Right ventricle myocardium inferior (tissue), 1 donor: ENCODE measurements at regions not wholly inside any gene's neighbourhood (a gene's known extent, or its start where the extent isn't known, plus 50 kb on each side); places are given as distances from the start of the nearest gene placed in this dataset.
"Not testable (repeated sequence)": the region's sequence is repeated elsewhere in the genome, so short reads cannot be mapped to it uniquely, and the experiment has no call there.

ENCODE experiments used
- ATAC-seq: fragments of 200-7000 bp; cut with Tn5 transposase; one replicate; pipeline ENCODE4 v1.9.1; 2020; ENCODE audit warnings: mild to moderate bottlenecking, moderate library complexity
- DNase-seq: peaks from one replicate; pipeline ENCODE4 v3.0.0; 2021; ENCODE audit errors: missing footprints
- intact Hi-C: fragments of 100-400 bp; cut with DNase I; formaldehyde crosslinking; loops from one replicate; pipeline ENCODE4 v1.11.0; 2022
- donor health status: DM: no; HTN: yes; CAD: no; lungs with severe emphysema.

- DNase-seq: no peak
- ATAC-seq: no peak
These were observed 585.9 kb upstream of the NRP1 start for GRCh38 chr10:33920351-33920750.

GRCh38 chr10:33919244-33919643 lies 584.8 kb upstream of the NRP1 start:
- DNase-seq: no peak
- ATAC-seq: no peak
- intact Hi-C loops: no loop called here

More at GRCh38 chr10:33920351-33920750, 585.9 kb upstream of the NRP1 start:
- intact Hi-C loops: no loop called here

- DNase-seq (no peak), ATAC-seq (no peak)
- intact Hi-C loops: no loop called here
These were observed 582.8 kb upstream of the NRP1 start for GRCh38 chr10:33917069-33917780.

GRCh38 chr10:33914746-33915145 lies 580.3 kb upstream of the NRP1 start:
- DNase-seq (no peak), ATAC-seq (no peak)
- intact Hi-C loops: no loop called here

GRCh38 chr10:33913194-33913593 lies 578.7 kb upstream of the NRP1 start:
- intact Hi-C loops: no loop called here
- no peak for DNase-seq

GRCh38 chr10:33909476-33909875 lies 575.0 kb upstream of the NRP1 start:
- intact Hi-C loops, ATAC-seq, DNase-seq: not testable (repeated sequence)

More at GRCh38 chr10:33913194-33913593, 578.7 kb upstream of the NRP1 start:
- ATAC-seq: no peak

- ATAC-seq (peak; percentile 65), DNase-seq (no peak)
- intact Hi-C loops: no loop called here
These were observed 566.7 kb upstream of the NRP1 start for GRCh38 chr10:33901166-33901565.

- intact Hi-C loops: no loop called here
- peak; percentile 49 for ATAC-seq
These were observed 566.1 kb upstream of the NRP1 start for GRCh38 chr10:33900596-33900995.

GRCh38 chr10:33899578-33900531 lies 565.4 kb upstream of the NRP1 start:
- no peak for ATAC-seq
- no peak for DNase-seq
- intact Hi-C loops: no loop called here

More at GRCh38 chr10:33900596-33900995, 566.1 kb upstream of the NRP1 start:
- DNase-seq: no peak

- intact Hi-C loops: no loop called here
- ATAC-seq: no peak
- no peak for DNase-seq
These were observed 562.9 kb upstream of the NRP1 start for GRCh38 chr10:33897291-33897752.

GRCh38 chr10:33893506-33893905 lies 559.0 kb upstream of the NRP1 start:
- peak; percentile 76 for ATAC-seq
- DNase-seq: no peak
- intact Hi-C loops: no loop called here

GRCh38 chr10:33889371-33889770 lies 554.9 kb upstream of the NRP1 start:
- ATAC-seq (no peak), DNase-seq (no peak)
- intact Hi-C loops: loop anchor here (5.0 kb wide), 1 partner anchor 552 kb away; no protein-coding TSS in a partner anchor

- ATAC-seq (peak; percentile 34), DNase-seq (no peak)
- intact Hi-C loops: loop anchor here (5.0 kb wide), 1 partner anchor 550 kb away; no protein-coding TSS in a partner anchor
These were observed 552.7 kb upstream of the NRP1 start for GRCh38 chr10:33887188-33887587.

- intact Hi-C loops: loop anchor here (5.0 kb wide), 1 partner anchor 549 kb away; no protein-coding TSS in a partner anchor
- ATAC-seq (no peak), DNase-seq (no peak)
These were observed 551.8 kb upstream of the NRP1 start for GRCh38 chr10:33886299-33886698.

- intact Hi-C loops: loop anchor here (5.0 kb wide), 1 partner anchor 547 kb away; no protein-coding TSS in a partner anchor
- ATAC-seq: no peak
These were observed 550.1 kb upstream of the NRP1 start for GRCh38 chr10:33884604-33885003.

GRCh38 chr10:33883881-33884280 lies 549.4 kb upstream of the NRP1 start:
- ATAC-seq: no peak
- intact Hi-C loops: no loop called here

More at GRCh38 chr10:33884604-33885003, 550.1 kb upstream of the NRP1 start:
- DNase-seq: no peak

GRCh38 chr10:33882996-33883395 lies 548.5 kb upstream of the NRP1 start:
- intact Hi-C loops: no loop called here
- DNase-seq: no peak
- no peak for ATAC-seq

More at GRCh38 chr10:33883881-33884280, 549.4 kb upstream of the NRP1 start:
- DNase-seq: no peak

GRCh38 chr10:33880291-33880690 lies 545.8 kb upstream of the NRP1 start:
- intact Hi-C loops: no loop called here
- DNase-seq (no peak), ATAC-seq (no peak)

- intact Hi-C loops: no loop called here
- ATAC-seq (no peak), DNase-seq (no peak)
These were observed 543.8 kb upstream of the NRP1 start for GRCh38 chr10:33878238-33878786.
